Nephron (organoid): ENCODE measurements at regions not wholly inside any gene's neighbourhood (a gene's known extent, or its start where the extent isn't known, plus 50 kb on each side); places are given as distances from the start of the nearest gene placed in this dataset.

Experiments used
- H3K27ac Mint-ChIP-seq, 3 experiments: 2 replicates each; pipeline ENCODE4 v1.8.0; 2020; ENCODE audit warnings: mixed read lengths in 3 of 3, mild to moderate bottlenecking in 2 of 3, moderate library complexity in 1 of 3
- H3K27me3 Mint-ChIP-seq: 2 replicates; pipeline ENCODE4 v1.8.0; 2021; ENCODE audit warnings: low read depth, mild to moderate bottlenecking, moderate library complexity, mixed read lengths
- H3K36me3 Mint-ChIP-seq: 2 replicates; pipeline ENCODE4 v1.8.0; 2020; ENCODE audit warnings: low read depth, mixed read lengths
- H3K4me1 Mint-ChIP-seq: 2 replicates; pipeline ENCODE4 v1.8.0; 2020; ENCODE audit warnings: mixed read lengths
- H3K4me3 Mint-ChIP-seq, 3 experiments: 2 replicates each; pipeline ENCODE4 v1.8.0; 2020; ENCODE audit warnings: mild to moderate bottlenecking in 3 of 3, mixed read lengths in 3 of 3, moderate library complexity in 2 of 3
- H3K9me3 Mint-ChIP-seq: 2 replicates; pipeline ENCODE4 v1.8.0; 2020; ENCODE audit warnings: mixed read lengths
- CTCF ChIP-seq, 3 experiments: fragments of 200-600 bp; sonication (generic); IDR thresholded peaks; one replicate each; pipeline ENCODE4 v1.5.0; 2021; ENCODE audit warnings: antibody characterized with exemption in 3 of 3; ENCODE audit not compliant: unreplicated experiment in 3 of 3

GRCh38 chr1:95685081-95685480 is 451.1 kb downstream of the RWDD3 start:
- no peak for TF ChIP-seq CTCF (IDR thresholded peaks at IDR 0.05; ENCODE audit: unreplicated experiment in 3 of 3)
- no peaks in the 10 kb centered on the region for H3K36me3 Mint-ChIP-seq
- peaks cover 10% of the 10 kb centered on the region for H3K27me3 Mint-ChIP-seq
- no peaks in the 10 kb centered on the region for H3K9me3 Mint-ChIP-seq
- H3K4me3 Mint-ChIP-seq: no peak overlapping the region
- no peaks in the 10 kb centered on the region for H3K4me1 Mint-ChIP-seq
- H3K27ac Mint-ChIP-seq: no peak overlapping the region

DNA sequence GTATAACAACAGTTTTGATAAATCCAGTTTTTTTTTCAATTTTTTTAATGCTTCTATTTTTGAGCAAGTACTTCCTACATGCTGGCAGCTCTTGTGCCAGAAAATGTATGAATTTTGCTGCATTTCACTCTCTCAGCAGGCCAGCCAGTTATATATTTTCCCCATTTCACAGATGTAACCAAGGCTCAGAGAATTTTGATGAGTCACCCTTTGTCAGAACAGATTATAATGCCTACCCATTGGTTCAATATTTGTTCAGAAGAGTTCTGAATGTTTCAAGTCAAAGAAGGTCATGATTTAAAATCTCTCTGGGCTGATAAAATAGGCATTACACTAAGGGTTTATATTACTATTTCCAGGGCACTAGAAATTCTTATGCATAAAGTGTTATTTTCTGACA is 452.2 kb downstream of the RWDD3 start:
- no peaks in the 10 kb centered on the region for H3K4me1 Mint-ChIP-seq
- no peaks in the 10 kb centered on the region for H3K9me3 Mint-ChIP-seq
- peaks cover 11% of the 10 kb centered on the region for H3K27me3 Mint-ChIP-seq
- H3K27ac Mint-ChIP-seq: no peak overlapping the region
- no peak for TF ChIP-seq CTCF (IDR thresholded peaks at IDR 0.05; ENCODE audit: unreplicated experiment in 3 of 3)
- no peaks in the 10 kb centered on the region for H3K36me3 Mint-ChIP-seq
- no peak overlapping the region for H3K4me3 Mint-ChIP-seq

GRCh38 chr1:95699149-95699953 is 465.3 kb downstream of the RWDD3 start:
- H3K27me3 Mint-ChIP-seq: peaks cover 5% of the 10 kb centered on the region
- peaks cover 9% of the 10 kb centered on the region for H3K36me3 Mint-ChIP-seq
- peaks cover 21% of the 10 kb centered on the region for H3K9me3 Mint-ChIP-seq
- peaks cover 12% of the 10 kb centered on the region for H3K4me1 Mint-ChIP-seq
- TF ChIP-seq CTCF (IDR thresholded peaks at IDR 0.05; ENCODE audit: unreplicated experiment in 3 of 3): no peak
- H3K4me3 Mint-ChIP-seq: no peak overlapping the region
- H3K27ac Mint-ChIP-seq: peak overlapping the region; percentile 33 to 63 (median 37)

GRCh38 chr1:95701450-95702173 is 467.6 kb downstream of the RWDD3 start:
- no peaks in the 10 kb centered on the region for H3K27me3 Mint-ChIP-seq
- H3K9me3 Mint-ChIP-seq: peaks cover 39% of the 10 kb centered on the region
- no peak overlapping the region for H3K4me3 Mint-ChIP-seq
- no peak for TF ChIP-seq CTCF (IDR thresholded peaks at IDR 0.05; ENCODE audit: unreplicated experiment in 3 of 3)
- H3K4me1 Mint-ChIP-seq: peaks cover 12% of the 10 kb centered on the region
- H3K36me3 Mint-ChIP-seq: peaks cover 9% of the 10 kb centered on the region
- no peak overlapping the region for H3K27ac Mint-ChIP-seq

DNA sequence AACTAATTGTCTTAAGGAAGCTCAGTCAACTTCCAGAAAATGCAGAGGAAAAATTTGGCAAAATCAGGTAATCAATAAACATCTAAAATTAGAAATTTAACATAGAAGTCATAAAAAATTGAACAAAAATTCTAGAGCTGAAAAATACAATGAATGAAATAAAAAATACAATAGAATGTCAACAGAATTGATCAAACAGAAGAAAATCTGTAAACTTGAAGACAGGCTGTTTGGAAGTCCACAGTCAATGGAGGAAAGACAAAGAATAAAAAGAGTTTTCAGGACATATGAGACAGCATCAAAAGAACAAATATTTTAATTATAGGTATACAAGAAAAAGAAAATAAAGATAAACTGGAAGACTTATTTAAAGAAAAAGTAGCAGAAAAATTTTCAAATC is 469.0 kb downstream of the RWDD3 start:
- Mint-ChIP-seq H3K9me3 (peaks cover 41% of the 10 kb centered on the region), H3K36me3 (peaks cover 9% of the 10 kb centered on the region), H3K4me3 (no peak overlapping the region), H3K27me3 (no peaks in the 10 kb centered on the region), H3K27ac (no peak overlapping the region), H3K4me1 (peaks cover 12% of the 10 kb centered on the region)
- no peak for TF ChIP-seq CTCF (IDR thresholded peaks at IDR 0.05; ENCODE audit: unreplicated experiment in 3 of 3)
